H9 (cell line): ENCODE measurements at regions not wholly inside any gene's neighbourhood (a gene's known extent, or its start where the extent isn't known, plus 50 kb on each side); places are given as distances from the start of the nearest gene placed in this dataset.

ENCODE experiments used
- DNase-seq: peaks from one replicate; pipeline ENCODE4 v3.0.0-alpha.2; 2017
- H2AFZ ChIP-seq: one replicate; pipeline ENCODE4 v1.6.1; 2013; ENCODE audit warnings: mild to moderate bottlenecking, low read length, control low read depth, moderate library complexity
- H2AK5ac ChIP-seq: 2 replicates; pipeline ENCODE4 v1.6.1; 2013; ENCODE audit warnings: low read length, control low read depth, mixed read lengths; ENCODE audit not compliant: insufficient read length
- H2BK120ac ChIP-seq: one replicate; pipeline ENCODE4 v1.6.1; 2013; ENCODE audit warnings: low read depth, mild to moderate bottlenecking, low read length, control low read depth, inconsistent platforms; ENCODE audit not compliant: poor library complexity, severe bottlenecking
- H2BK12ac ChIP-seq: 2 replicates; pipeline ENCODE4 v1.6.1; 2013; ENCODE audit warnings: low read length, control low read depth, mixed read lengths, low read depth; ENCODE audit not compliant: insufficient read length
- H2BK15ac ChIP-seq: 2 replicates; pipeline ENCODE4 v1.6.1; 2013; ENCODE audit warnings: low read depth, low read length, control low read depth
- H2BK20ac ChIP-seq: one replicate; pipeline ENCODE4 v1.6.1; 2013; ENCODE audit warnings: low read depth, mild to moderate bottlenecking, low read length, control low read depth, inconsistent platforms; ENCODE audit not compliant: poor library complexity, severe bottlenecking
- H2BK5ac ChIP-seq: 2 replicates; pipeline ENCODE4 v1.6.1; 2013; ENCODE audit warnings: low read length, control low read depth, mixed read lengths; ENCODE audit not compliant: insufficient read length
- H3K14ac ChIP-seq: 2 replicates; pipeline ENCODE4 v1.6.1; 2013; ENCODE audit warnings: low read length, control low read depth; ENCODE audit not compliant: insufficient read depth
- H3K18ac ChIP-seq: 2 replicates; pipeline ENCODE4 v1.6.1; 2013; ENCODE audit warnings: low read depth, mild to moderate bottlenecking, mixed read lengths, low read length, control low read depth; ENCODE audit not compliant: insufficient read length
- H3K23ac ChIP-seq: 2 replicates; pipeline ENCODE4 v1.6.1; 2013; ENCODE audit warnings: low read length, control low read depth, mixed read lengths, low read depth; ENCODE audit not compliant: insufficient read length
- H3K23me2 ChIP-seq: 2 replicates; pipeline ENCODE4 v1.6.1; 2013; ENCODE audit warnings: low read depth, mild to moderate bottlenecking, mixed read lengths, low read length, control low read depth; ENCODE audit not compliant: insufficient read length, poor library complexity, severe bottlenecking
- H3K27ac ChIP-seq: 2 replicates; pipeline ENCODE4 v1.5.1; 2013; ENCODE audit warnings: low read length, control low read depth, mixed read lengths, low read depth; ENCODE audit not compliant: insufficient read length
- H3K27me3 ChIP-seq: 2 replicates; pipeline ENCODE4 v1.6.1; 2013; ENCODE audit warnings: low read length, control low read depth, inconsistent platforms; ENCODE audit not compliant: insufficient read depth
- H3K4ac ChIP-seq: 2 replicates; pipeline ENCODE4 v1.6.1; 2013; ENCODE audit warnings: low read depth, mild to moderate bottlenecking, control low read depth, inconsistent platforms, low read length, moderate library complexity
- H3K4me1 ChIP-seq: 2 replicates; pipeline ENCODE4 v1.6.1; 2013; ENCODE audit warnings: low read length, control low read depth, inconsistent platforms; ENCODE audit not compliant: insufficient read depth
- H3K4me2 ChIP-seq: 2 replicates; pipeline ENCODE4 v1.6.1; 2013; ENCODE audit warnings: low read length, control low read depth, mixed read lengths; ENCODE audit not compliant: insufficient read length, insufficient read depth
- H3K56ac ChIP-seq: 2 replicates; pipeline ENCODE4 v1.6.1; 2013; ENCODE audit warnings: low read depth, mild to moderate bottlenecking, mixed read lengths, low read length, control low read depth; ENCODE audit not compliant: insufficient read length
- H3K79me1 ChIP-seq: 2 replicates; pipeline ENCODE4 v1.6.1; 2013; ENCODE audit warnings: low read depth, mild to moderate bottlenecking, moderate library complexity, low read length, control low read depth, inconsistent platforms; ENCODE audit not compliant: insufficient read depth, poor library complexity, severe bottlenecking
- H3K79me2 ChIP-seq: 2 replicates; pipeline ENCODE4 v1.6.1; 2013; ENCODE audit warnings: low read length, control low read depth, inconsistent platforms; ENCODE audit not compliant: insufficient read depth
- H3K9ac ChIP-seq: 2 replicates; pipeline ENCODE4 v1.6.1; 2013; ENCODE audit warnings: low read length, control low read depth, mixed read lengths; ENCODE audit not compliant: insufficient read length; ENCODE audit errors: extremely low read depth
- H3K9me3 ChIP-seq: one replicate; pipeline ENCODE4 v1.6.1; 2013; ENCODE audit warnings: low read depth, low read length, inconsistent platforms; ENCODE audit not compliant: control insufficient read depth
- H3T11ph ChIP-seq: one replicate; pipeline ENCODE4 v1.6.1; 2013; ENCODE audit warnings: mild to moderate bottlenecking, low read length, control low read depth, inconsistent platforms
- H4K20me1 ChIP-seq: one replicate; pipeline ENCODE4 v1.6.1; 2013; ENCODE audit not compliant: control insufficient read depth, insufficient read length, insufficient read depth
- H4K5ac ChIP-seq: 2 replicates; pipeline ENCODE4 v1.6.1; 2013; ENCODE audit warnings: low read depth, mild to moderate bottlenecking, mixed read lengths, low read length, control low read depth; ENCODE audit not compliant: insufficient read length
- H4K8ac ChIP-seq: replicated peaks from 2 replicates; pipeline ENCODE4 v1.6.1; 2013; ENCODE audit warnings: low read length, control low read depth, mixed read lengths, low read depth; ENCODE audit not compliant: insufficient read length
- H4K91ac ChIP-seq: 2 replicates; pipeline ENCODE4 v1.6.1; 2013; ENCODE audit warnings: low read depth, mild to moderate bottlenecking, moderate library complexity, mixed read lengths, low read length, control low read depth; ENCODE audit not compliant: insufficient read length
- H3K27ac Mint-ChIP-seq, 3 experiments: 2 replicates in 2 of 3; 3 replicates in 1 of 3; pipeline ENCODE4 v1.8.0; 2020 to 2021; ENCODE audit warnings: mixed read lengths in 3 of 3, mild to moderate bottlenecking in 1 of 3, moderate library complexity in 1 of 3
- H3K27me3 Mint-ChIP-seq: 2 replicates; pipeline ENCODE4 v1.8.0; 2021; ENCODE audit warnings: low read depth, mild to moderate bottlenecking, moderate library complexity, mixed read lengths
- H3K36me3 Mint-ChIP-seq, 3 experiments: 2 replicates in 2 of 3; 3 replicates in 1 of 3; pipeline ENCODE4 v1.8.0; 2020 to 2021; ENCODE audit warnings: low read depth in 3 of 3, mixed read lengths in 3 of 3; ENCODE audit not compliant: insufficient read depth in 1 of 3
- H3K4me1 Mint-ChIP-seq, 2 experiments: 2 replicates each; pipeline ENCODE4 v1.8.0; 2020; ENCODE audit warnings: mixed read lengths in 2 of 2
- H3K4me3 Mint-ChIP-seq, 2 experiments: 2 replicates in 1 of 2; 3 replicates in 1 of 2; pipeline ENCODE4 v1.8.0; 2020 to 2021; ENCODE audit warnings: mild to moderate bottlenecking in 2 of 2, mixed read lengths in 2 of 2, moderate library complexity in 1 of 2
- H3K9me3 Mint-ChIP-seq, 2 experiments: 2 replicates in 1 of 2; 3 replicates in 1 of 2; pipeline ENCODE4 v1.8.0; 2020; ENCODE audit warnings: mild to moderate bottlenecking in 2 of 2, mixed read lengths in 2 of 2, moderate library complexity in 1 of 2
- CTCF ChIP-seq: fragments of 200-600 bp; sonication (generic); conservative IDR thresholded peaks from 3 replicates; pipeline ENCODE4 v1.8.0; 2021; ENCODE audit warnings: antibody characterized with exemption, mild to moderate bottlenecking
- WGBS: extraction: QIAGEN DNeasy Blood & Tissue Kit; methylation state at CpG from one replicate; pipeline ENCODE4 v1.1.7; 2013; ENCODE audit warnings: missing lambda C conversion rate, low lambda C conversion rate, mixed read lengths; ENCODE audit not compliant: insufficient read length; ENCODE audit errors: extremely low coverage; 5-methylcytosine and 5-hydroxymethylcytosine counted together

DNA sequence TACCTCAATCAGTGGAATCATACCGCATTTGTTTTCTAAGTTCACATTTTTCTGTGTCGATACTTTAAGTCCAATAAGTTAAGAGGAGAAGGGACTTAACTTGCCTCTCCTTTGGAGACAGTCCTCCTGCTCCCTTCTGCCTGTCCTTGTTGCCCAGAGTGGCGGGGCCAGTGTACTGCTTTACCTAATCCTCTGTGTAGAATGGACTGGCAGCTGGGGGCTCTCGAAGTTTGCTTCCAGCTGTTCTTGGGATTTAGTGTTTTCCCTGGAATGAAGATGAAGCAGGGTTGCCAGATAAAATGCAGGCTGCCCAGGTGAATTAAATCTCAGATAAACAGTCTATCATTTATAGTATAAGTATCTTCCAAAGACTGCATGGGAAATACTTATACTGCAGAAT, 287.6 kb upstream of the C2CD4B start:
- no peaks in the 10 kb centered on the region for H3K79me2 ChIP-seq
- H3K27ac ChIP-seq, result no peak overlapping the region
- no peak overlapping the region for H2BK15ac ChIP-seq
- no peak overlapping the region for H4K8ac ChIP-seq
- no peak overlapping the region for H4K91ac ChIP-seq
- Mint-ChIP-seq H3K36me3 (0 out of 7 replicates have a peak, but pooled peaks cover 0 to 2% (median 0%) of the 10 kb centered on the region in 3 experiments), H3K4me1 (peaks cover 64 to 71% of the 10 kb centered on the region in 2 experiments), H3K9me3 (no peaks in the 10 kb centered on the region), H3K27me3 (peaks cover 5% of the 10 kb centered on the region), H3K27ac (peak overlapping the region in 2 of 3 experiments; percentile 0; a peak in 1 of 7 replicates), H3K4me3 (peak overlapping the region in 1 of 2 experiments; percentile 19; a peak in 2 of 5 replicates)
- H3K14ac ChIP-seq, result no peak overlapping the region
- TF ChIP-seq CTCF, result no peak
- H3K23ac ChIP-seq, result no peak overlapping the region
- H3K18ac ChIP-seq, result no peak overlapping the region
- H3K9me3 ChIP-seq, result no peaks in the 10 kb centered on the region
- H2BK5ac ChIP-seq, result no peak overlapping the region
- no peaks in the 10 kb centered on the region for H3K27me3 ChIP-seq
- H3K4me1 ChIP-seq, result peaks cover 20% of the 10 kb centered on the region
- no peaks in the 10 kb centered on the region for H4K20me1 ChIP-seq
- H3K4me2 ChIP-seq, result peak overlapping the region; percentile 15
- H3K9ac ChIP-seq, result no peak overlapping the region
- no peak overlapping the region for H4K5ac ChIP-seq
- H2AFZ ChIP-seq, result no peak overlapping the region
- no peak overlapping the region for H2BK12ac ChIP-seq
- no peak overlapping the region for H3T11ph ChIP-seq
- no peak overlapping the region for H2BK120ac ChIP-seq
- no peak for DNase-seq
- H2AK5ac ChIP-seq, result no peak overlapping the region
- WGBS, result no CpG with 5 or more reads among the region's 4 CpGs
- H3K4ac ChIP-seq, result no peak overlapping the region
- H3K79me1 ChIP-seq, result no peaks in the 10 kb centered on the region
- H3K56ac ChIP-seq, result no peak overlapping the region
- no peaks in the 10 kb centered on the region for H3K23me2 ChIP-seq
- H2BK20ac ChIP-seq, result no peak overlapping the region
